Stimulated activated CD8-positive, alpha-beta memory T cell treated with anti-CD3 and anti-CD28 coated beads, Interleukin-15, amount 100 ng/mL, for 24 hours (primary cell): ENCODE measurements at regions not wholly inside any gene's neighbourhood (a gene's known extent, or its start where the extent isn't known, plus 50 kb on each side); places are given as distances from the start of the nearest gene placed in this dataset.

Source experiments
- DNase-seq: peaks from one replicate; pipeline ENCODE4 v3.0.0-alpha.2; 2020; ENCODE audit warnings: low read depth

DNA sequence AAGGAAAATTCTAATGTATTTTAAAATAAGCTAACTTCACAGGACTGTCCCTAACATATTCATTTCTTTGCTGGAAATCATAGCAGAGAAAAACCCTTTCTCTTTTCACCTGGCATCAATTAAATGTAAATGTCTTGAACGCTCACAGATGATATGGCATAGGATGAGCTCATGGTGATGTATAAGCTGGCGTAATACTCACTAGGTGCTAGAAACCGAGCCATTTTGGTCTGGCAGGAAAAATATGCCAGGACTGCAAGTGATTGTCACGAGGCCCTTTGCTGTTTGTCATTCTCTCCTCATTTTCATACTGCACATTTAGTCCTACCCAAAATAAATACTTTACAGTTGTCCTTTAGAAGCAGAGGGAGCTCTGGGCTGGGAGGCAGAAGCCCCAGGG, 222.7 kb upstream of the LNX1 start:
- no peak for DNase-seq

DNA sequence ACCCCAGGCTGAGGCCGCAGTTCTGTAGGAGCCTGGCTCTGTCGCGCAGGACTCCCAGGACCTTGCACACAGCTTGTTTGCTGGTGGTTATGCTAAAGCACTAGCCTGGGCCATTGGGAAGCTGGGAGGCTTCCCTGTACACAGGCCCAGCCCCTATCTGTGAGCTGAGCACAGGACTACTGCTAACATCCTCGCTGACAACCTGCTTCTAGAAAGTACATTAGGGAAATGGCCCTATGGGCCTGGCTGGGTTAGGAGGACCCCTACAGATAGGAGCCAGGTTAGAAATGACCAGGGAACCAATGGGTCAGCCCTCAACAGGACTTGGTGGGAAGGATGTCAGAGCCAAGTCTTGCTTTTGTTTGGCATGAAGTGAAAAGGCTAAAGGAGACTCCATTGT, 219.4 kb upstream of the LNX1 start:
- DNase-seq, result no peak

GRCh38 chr4:53809816-53810215, 218.5 kb upstream of the LNX1 start:
- no peak for DNase-seq

DNA sequence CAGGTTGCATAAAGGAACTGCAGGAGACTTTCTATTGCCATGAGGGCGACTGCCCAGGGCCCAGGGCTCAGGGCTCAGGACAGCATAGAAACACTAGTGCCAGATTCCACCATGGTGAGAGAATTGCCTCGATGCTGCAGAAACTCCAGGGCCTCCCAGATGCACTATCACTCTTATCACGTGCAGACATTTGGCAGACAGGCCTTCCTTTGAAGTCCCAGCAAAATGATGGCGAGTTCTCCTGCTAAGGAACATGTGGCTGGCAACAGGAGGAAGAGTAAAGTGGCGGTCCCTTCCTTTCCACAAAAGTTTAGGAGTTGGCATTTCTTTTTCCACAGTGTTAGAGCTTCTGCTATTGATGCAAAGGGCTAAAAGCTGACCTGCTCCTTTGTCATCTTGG, 214.0 kb upstream of the LNX1 start:
- DNase-seq, result no peak

DNA sequence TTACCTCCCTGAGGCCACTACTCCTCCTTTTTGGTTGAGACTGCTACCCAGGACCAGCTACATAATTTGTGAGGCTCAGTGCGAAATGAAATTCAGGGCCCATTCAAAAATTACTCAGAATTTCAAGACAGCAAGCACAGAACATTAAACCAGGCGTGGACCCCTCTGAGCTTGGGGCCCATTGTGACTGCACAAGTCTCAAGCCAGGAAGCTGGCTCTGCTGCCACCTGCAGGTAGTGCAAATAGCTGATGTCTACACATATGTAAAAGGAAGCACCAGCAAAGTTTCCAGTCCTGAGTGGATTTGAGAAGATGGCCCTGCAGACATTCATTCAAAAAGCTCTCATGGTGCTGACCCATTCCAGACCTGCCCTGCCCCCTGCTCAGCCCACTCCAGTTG, 213.4 kb upstream of the LNX1 start:
- DNase-seq, result no peak

GRCh38 chr4:53802500-53802899, 211.2 kb upstream of the LNX1 start:
- no peak for DNase-seq

DNA sequence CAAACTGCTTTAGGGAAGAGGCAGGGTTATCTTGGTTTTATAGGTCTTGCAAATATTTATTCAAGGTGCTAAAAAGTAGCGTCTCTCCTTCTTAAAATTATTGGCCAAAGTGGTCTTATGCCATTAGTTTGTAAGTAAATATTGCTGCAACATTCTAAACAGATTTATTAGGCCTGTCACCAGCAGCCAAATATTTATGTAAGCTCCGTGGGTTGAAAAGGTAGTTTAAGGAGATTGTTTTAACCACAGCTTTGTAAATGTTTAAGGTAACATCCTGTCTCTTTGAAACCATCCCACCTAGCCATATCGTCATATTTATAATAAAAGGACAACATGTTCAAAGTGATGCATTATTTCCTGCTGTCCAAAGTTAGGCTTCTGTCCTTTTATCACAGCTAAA, 210.1 kb upstream of the LNX1 start:
- no peak for DNase-seq

DNA sequence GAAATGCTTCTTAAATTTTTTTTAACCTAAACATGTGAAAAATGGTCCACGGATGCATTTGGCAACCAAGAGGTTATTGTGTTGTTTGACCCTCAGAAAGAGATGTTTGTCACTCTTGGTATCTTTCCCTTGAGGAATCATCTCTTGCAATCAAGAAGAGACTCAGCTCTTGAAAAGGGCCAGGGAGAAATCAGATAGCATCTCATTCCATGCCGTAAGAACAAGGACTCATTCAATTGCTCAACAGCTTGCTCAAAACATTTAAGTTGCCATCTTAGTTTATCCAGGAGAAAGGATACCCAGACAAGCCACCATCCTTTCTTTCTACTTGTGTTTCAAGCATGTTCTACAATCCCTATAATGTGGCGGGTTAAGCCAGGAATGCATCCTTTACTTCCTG, 209.5 kb upstream of the LNX1 start:
- no peak for DNase-seq

DNA sequence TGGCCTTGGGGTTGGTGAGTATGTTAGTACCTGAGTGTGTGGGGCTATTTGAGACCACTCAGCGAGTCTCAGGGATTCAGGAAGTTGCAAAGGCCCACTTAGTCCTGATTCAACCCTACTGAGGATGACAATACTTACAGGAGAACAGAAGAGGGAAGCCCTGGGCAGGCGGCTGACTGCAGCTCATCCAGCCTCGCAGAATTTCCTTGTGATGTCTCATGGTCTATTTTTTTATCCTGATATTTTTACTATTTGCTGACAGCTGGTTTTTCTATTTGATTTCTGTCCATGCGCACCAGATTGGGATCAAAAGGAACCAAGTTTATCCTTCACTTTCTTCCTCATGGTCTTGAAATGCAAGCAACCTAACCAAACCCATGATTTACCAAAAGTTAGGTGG, 201.8 kb upstream of the LNX1 start:
- no peak for DNase-seq

DNA sequence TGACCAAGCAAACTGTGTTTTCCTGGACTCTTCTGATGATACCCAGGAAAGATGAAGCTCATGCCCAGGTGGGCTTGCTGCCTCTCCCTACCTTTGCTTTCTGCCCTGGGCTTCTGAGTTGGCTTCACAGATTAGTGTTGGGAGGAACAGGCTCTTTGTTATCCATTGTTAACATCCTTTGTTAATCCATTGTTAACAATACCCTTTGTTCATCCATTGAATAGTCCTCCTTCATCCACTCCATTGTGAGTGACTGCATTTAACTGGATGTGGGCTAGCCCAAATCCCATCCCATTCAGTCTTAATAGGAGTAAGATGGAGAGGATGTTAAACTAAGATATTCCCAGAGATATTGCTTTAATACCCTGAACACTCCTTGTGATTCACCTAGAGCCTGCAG, 199.0 kb upstream of the LNX1 start:
- no peak for DNase-seq

GRCh38 chr4:53788621-53789020, 197.3 kb upstream of the LNX1 start:
- DNase-seq, result no peak

- no peak for DNase-seq
Measured at GRCh38 chr4:53788011-53788410, 196.7 kb upstream of the LNX1 start.

- DNase-seq, result no peak
Measured at GRCh38 chr4:53786632-53787031, 195.3 kb upstream of the LNX1 start.

DNA sequence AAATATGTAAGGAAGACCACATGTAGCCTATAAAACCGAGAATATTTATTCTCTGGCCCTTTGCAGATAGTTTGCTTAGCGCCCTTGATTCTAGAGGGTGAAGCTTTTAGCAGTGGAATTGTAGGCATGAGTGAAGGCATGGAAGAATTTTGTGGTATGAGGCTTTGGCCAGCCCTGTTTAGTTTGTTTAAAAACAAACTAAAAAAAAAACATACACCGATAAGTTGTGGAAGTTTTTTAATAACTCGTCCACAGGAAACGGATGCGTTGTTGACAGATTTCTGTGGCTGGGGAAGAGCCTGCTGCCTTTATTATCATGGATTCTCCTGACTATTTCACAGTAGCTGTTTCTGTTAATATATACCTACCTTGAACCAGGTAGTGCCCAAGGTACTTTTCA, 194.7 kb upstream of the LNX1 start:
- DNase-seq, result no peak

DNA sequence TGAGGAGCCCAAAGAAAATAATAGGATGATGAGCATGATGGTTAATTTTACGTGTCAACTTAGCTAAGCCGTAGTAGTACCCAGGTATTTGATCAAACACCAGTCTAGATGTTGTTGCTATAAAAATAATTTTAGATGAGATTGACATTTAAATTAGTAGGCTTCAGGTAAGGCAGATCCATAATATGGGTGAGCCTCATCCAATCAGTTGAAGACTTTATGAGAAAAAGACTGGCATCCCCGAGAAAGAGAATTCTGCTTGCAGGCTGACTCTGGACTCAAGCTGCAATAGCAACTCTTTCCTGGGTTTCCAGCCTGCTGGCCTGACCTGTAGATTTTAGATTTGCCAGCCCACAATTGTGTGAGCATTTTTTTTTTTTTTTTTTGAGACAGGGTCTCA, 192.8 kb upstream of the LNX1 start:
- DNase-seq, result no peak

- no peak for DNase-seq
Measured at GRCh38 chr4:53783208-53783859, 192.0 kb upstream of the LNX1 start.

- no peak for DNase-seq
Measured at GRCh38 chr4:53782458-53782845, 191.2 kb upstream of the LNX1 start.

DNA sequence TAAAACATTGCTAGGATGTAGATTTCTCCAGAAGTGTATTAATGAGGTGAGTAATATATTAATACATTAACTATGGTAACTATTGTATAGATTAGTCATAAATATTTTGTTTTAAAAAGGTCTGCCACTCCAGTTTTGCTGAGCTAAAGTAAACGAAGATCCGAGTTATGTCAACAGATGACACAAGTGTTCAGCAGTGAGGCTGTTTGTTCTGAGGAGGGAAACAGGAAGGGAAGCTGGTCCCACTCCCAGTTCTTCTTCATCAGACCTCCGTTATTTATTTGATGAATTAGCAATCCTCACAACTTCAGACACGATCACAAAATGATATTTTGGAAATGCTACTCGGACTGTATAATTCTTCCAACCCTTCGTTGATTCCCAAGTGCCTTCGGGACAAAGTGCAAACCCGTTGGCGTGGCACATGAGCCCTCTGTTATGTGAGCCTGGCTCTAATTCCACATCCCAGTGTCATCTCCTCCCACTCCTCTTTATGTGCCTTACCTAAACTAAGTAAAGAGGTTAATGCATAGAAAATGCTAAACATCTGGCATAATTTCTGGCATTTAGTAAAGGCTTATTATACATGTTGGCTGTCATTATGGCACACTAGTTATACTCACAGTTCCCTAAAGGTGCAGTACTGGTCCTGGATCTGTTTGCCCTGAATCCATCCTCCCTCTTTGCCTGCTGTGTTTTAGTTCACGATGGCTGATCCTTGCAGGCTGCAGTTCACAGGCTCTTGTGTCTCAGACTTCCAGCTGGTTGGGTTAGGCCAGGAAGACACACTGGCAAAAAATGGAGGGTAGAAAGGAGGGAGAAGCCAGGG, 190.6 kb upstream of the LNX1 start:
- DNase-seq, result no peak

- DNase-seq, result no peak
Measured at GRCh38 chr4:53780736-53781400, 189.6 kb upstream of the LNX1 start.

DNA sequence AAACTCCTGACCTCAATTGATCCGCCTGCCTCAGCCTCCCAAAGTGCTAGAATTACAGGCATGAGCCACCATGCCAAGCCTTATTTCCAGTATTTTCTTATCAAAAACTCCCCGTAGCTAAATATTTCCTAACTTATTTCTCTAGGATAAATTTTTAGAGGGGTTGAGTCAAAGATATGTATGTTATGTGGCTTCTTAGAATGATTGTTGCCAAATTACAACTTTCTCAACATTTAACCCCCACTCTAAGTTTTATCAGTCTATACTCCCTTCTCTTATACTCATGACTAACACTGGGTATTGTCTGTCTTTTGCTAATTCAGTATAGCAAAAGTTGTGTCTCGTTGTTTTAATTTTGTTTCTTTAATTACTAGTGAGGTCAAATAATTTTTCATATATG, 187.7 kb upstream of the LNX1 start:
- DNase-seq, result no peak

DNA sequence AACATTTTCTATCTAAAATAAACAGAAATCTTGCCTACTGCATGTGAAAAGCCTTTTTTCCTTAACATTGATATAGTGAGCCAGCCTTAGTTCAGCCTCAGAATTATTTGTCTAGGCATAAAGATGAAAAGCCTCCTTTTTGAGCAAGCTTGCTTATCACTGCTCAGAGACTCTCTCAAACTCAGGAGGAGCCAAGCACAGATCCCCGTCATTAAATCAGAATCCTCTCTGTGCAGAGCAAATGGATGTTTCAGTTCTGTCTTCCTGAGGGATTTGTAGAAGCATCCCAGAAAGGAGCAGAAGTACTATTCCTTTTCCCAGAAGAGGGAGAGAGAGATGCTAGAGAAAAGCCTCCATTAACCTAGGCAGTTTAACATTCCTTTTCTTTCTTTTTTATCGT, 186.9 kb upstream of the LNX1 start:
- no peak for DNase-seq

GRCh38 chr4:53777244-53777984, 186.1 kb upstream of the LNX1 start:
- no peak for DNase-seq

- DNase-seq, result no peak
Measured at GRCh38 chr4:53776141-53776540, 184.9 kb upstream of the LNX1 start.
